HepG2 (cell line): ENCODE measurements at regions not wholly inside any gene's neighbourhood (a gene's known extent, or its start where the extent isn't known, plus 50 kb on each side); places are given as distances from the start of the nearest gene placed in this dataset.

Source experiments
- ATAC-seq: fragments of 200-7000 bp; cut with Tn5 transposase; 3 replicates; pipeline ENCODE4 v1.9.1; 2020; ENCODE audit warnings: mild to moderate bottlenecking, moderate library complexity
- BruUV-seq: library from RNA; stranded (reverse); fragments of 400-500 nt; replicated peaks from 2 replicates; lab custom pipeline; 2021; lab: Mats Ljungman, UMichigan
- CTCF ChIA-PET: fragments of 300-600 bp; formaldehyde crosslinking; extraction: SDS; loops from one replicate; lab custom pipeline; 2021; ENCODE audit warnings: low total read pairs, inconsistent platforms, low intra/inter-chr PET ratio; lab: Yijun Ruan, JAX
- POLR2A ChIA-PET: fragments of 350-600 bp; sonication (Branson Sonifier 250); formaldehyde crosslinking; loops from one replicate; lab custom pipeline; 2020; ENCODE audit warnings: antibody characterized with exemption, inconsistent platforms; lab: Yijun Ruan, JAX
- DNase-seq: peaks from one replicate; pipeline ENCODE4 v3.0.0-alpha.2; 2015; ENCODE audit warnings: low spot score
- FAIRE-seq: peaks from 3 replicates; lab custom pipeline; 2011; peaks lifted over from hg19 to GRCh38; lab: Jason Lieb, UNC
- H2AFZ ChIP-seq: one replicate; pipeline ENCODE4 v1.6.1; 2011; ENCODE audit warnings: low read length, inconsistent platforms
- H3K27ac ChIP-seq: fragments of 300-600 bp; 3 replicates; pipeline ENCODE4 v1.8.0; 2011; ENCODE audit warnings: mixed run types, mild to moderate bottlenecking, mixed read lengths, low read length, inconsistent platforms; ENCODE audit not compliant: insufficient read depth; ENCODE audit errors: extremely low read length
- H3K27me3 ChIP-seq, 2 experiments: fragments of 200-600 bp in 1 of 2; 2 replicates in 1 of 2; 3 replicates in 1 of 2; pipeline versions ENCODE4 v1.6.0 to v1.8.0; 2011; ENCODE audit warnings: low read length in 2 of 2, mild to moderate bottlenecking in 2 of 2, moderate library complexity in 2 of 2, inconsistent platforms in 1 of 2; ENCODE audit not compliant: insufficient read depth in 2 of 2, control insufficient read depth in 1 of 2
- H3K36me3 ChIP-seq, 2 experiments: fragments of 200-600 bp in 1 of 2; replicated peaks in 1 of 2; 2 replicates in 1 of 2; 3 replicates in 1 of 2; pipeline versions ENCODE4 v1.5.1 to v1.8.0; 2011; ENCODE audit warnings: low read length in 2 of 2, inconsistent platforms in 1 of 2; ENCODE audit not compliant: insufficient read depth in 2 of 2, control insufficient read depth in 1 of 2
- H3K4me1 ChIP-seq: 2 replicates; pipeline ENCODE4 v1.5.1; 2012; ENCODE audit warnings: low read length, inconsistent platforms; ENCODE audit not compliant: insufficient read depth
- H3K4me2 ChIP-seq: 2 replicates; pipeline ENCODE4 v1.6.0; 2011; ENCODE audit warnings: low read depth, low read length, inconsistent platforms
- H3K4me3 ChIP-seq, 3 experiments: fragments of 200-600 bp in 1 of 3; sonication (generic), shearing (Covaris generic) in 1 of 3; replicated peaks in 1 of 3; 2 replicates each; pipeline ENCODE4 v1.5.1; 2011 to 2016; ENCODE audit warnings: low read length in 3 of 3, inconsistent platforms in 2 of 3, low read depth in 2 of 3, mild to moderate bottlenecking in 2 of 3, control low read depth in 1 of 3, mixed read lengths in 1 of 3; ENCODE audit not compliant: insufficient read depth in 1 of 3
- H3K79me2 ChIP-seq: one replicate; pipeline ENCODE4 v1.6.1; 2011; ENCODE audit warnings: low read length, inconsistent platforms; ENCODE audit not compliant: insufficient read depth
- H3K9ac ChIP-seq: 2 replicates; pipeline ENCODE4 v1.6.0; 2011; ENCODE audit warnings: mild to moderate bottlenecking, low read depth, low read length, inconsistent platforms; ENCODE audit not compliant: insufficient read depth
- H3K9me3 ChIP-seq: 2 replicates; pipeline ENCODE4 v1.5.1; 2012; ENCODE audit warnings: mild to moderate bottlenecking, low read length
- H4K20me1 ChIP-seq: 2 replicates; pipeline ENCODE4 v1.6.0; 2011; ENCODE audit warnings: inconsistent platforms, mild to moderate bottlenecking, low read length, moderate library complexity; ENCODE audit not compliant: insufficient read depth
- NKX3-1 ChIP-seq: sonication (generic); formaldehyde crosslinking; IDR thresholded peaks from 2 replicates; pipeline ENCODE4 v1.5.0; 2020; ENCODE audit warnings: missing genetic modification reagents
- SALL1 ChIP-seq: sonication (generic); formaldehyde crosslinking; IDR thresholded peaks from 2 replicates; pipeline ENCODE4 v1.8.0; 2022; ENCODE audit warnings: mild to moderate bottlenecking, missing genetic modification reagents
- ZNF318 ChIP-seq: sonication (generic); formaldehyde crosslinking; IDR thresholded peaks from 2 replicates; pipeline ENCODE4 v1.4.0; 2020; ENCODE audit warnings: mild to moderate bottlenecking, missing genetic modification reagents
- ZNF350 ChIP-seq: sonication (generic); formaldehyde crosslinking; IDR thresholded peaks from 2 replicates; pipeline ENCODE4 v1.4.0; 2020; ENCODE audit warnings: mild to moderate bottlenecking, low read depth, missing genetic modification reagents, borderline replicate concordance
- WGBS: methylation state at CpG from one replicate; pipeline ENCODE4 v1.1.6; 2017; ENCODE audit warnings: low lambda C conversion rate; 5-methylcytosine and 5-hydroxymethylcytosine counted together
- in situ Hi-C: cut with HindIII; loops from 2 replicates; pipeline ENCODE4 v1.10.0; 2017; ENCODE audit warnings: low pct_unique_long_range_greater_than_20kb; ENCODE audit not compliant: extremely low pct_ligation_motif_present
- intact Hi-C: fragments of 100-400 bp; cut with micrococcal nuclease; formaldehyde crosslinking; loops from one replicate; pipeline ENCODE4 v1.10.0; 2022; ENCODE audit not compliant: unreplicated experiment

GRCh38 chr12:127381043-127381668 lies 885.8 kb upstream of the TMEM132C start (continued):
- TF ChIP-seq SALL1 (CRISPR knock-in tag) = peak; percentile 15; the same call in 1 of the 2 replicates

DNA sequence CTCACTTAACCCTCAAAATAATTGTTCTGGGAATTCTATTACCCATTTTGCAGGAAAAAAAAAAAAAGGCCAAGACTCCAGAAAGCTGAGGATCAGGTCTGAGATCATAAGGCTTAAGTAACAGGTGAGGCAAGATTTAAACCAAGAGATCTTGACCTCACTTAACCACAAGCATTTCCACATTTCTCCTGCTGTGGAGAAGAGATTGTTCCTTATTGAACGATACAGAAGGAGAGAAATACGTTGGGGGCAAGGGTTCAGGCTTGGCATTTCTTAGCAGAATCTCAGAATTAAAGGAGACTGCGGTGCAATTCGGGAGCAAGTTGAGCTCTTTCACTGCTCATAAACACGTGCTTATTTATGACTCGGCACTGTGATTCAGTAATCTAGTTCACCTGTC lies 885.3 kb upstream of the TMEM132C start:
- 0% methylated on average over 6 of the region's 6 CpGs for WGBS
- Histone ChIP-seq H3K9me3 (no peaks in the 10 kb centered on the region), H3K27ac (no peak overlapping the region), H2AFZ (no peak overlapping the region), H3K4me3 (no peak overlapping the region), H3K27me3 (no peaks in the 10 kb centered on the region), H3K79me2 (no peaks in the 10 kb centered on the region), H3K36me3 (no peaks in the 10 kb centered on the region), H3K4me1 (no peaks in the 10 kb centered on the region), H3K9ac (no peak overlapping the region), H3K4me2 (no peak overlapping the region), H4K20me1 (no peaks in the 10 kb centered on the region)
- ATAC-seq (no peak), FAIRE-seq (no peak), DNase-seq (no peak)
- in situ Hi-C loops = loop anchor here (10.0 to 25.0 kb wide), 3 partner anchors 269 to 1844 kb away; no protein-coding TSS in a partner anchor
- intact Hi-C loops = loop anchor here (1.0 to 5.0 kb wide), 4 partner anchors 99 to 1849 kb away; no protein-coding TSS in a partner anchor
- no TSS peak for BruUV-seq
- CTCF ChIA-PET = interaction anchor here (1.7 to 2.8 kb wide), 3 partner anchors 101 to 1312 kb away, joined by 5 to 20 read pairs (median 10); no protein-coding TSS in a partner anchor
- POLR2A ChIA-PET = no interaction called here
- TF ChIP-seq ZNF318 (CRISPR knock-in tag) = no peak
- no peak for TF ChIP-seq ZNF350 (CRISPR knock-in tag)
- no peak for TF ChIP-seq NKX3-1 (CRISPR knock-in tag)
